Tibial artery (tissue), 4 donors: ENCODE measurements at regions not wholly inside any gene's neighbourhood (a gene's known extent, or its start where the extent isn't known, plus 50 kb on each side); places are given as distances from the start of the nearest gene placed in this dataset.

Experiments
- DNase-seq, 2 donors: peaks; one replicate each; pipeline ENCODE4 v3.0.0-alpha.2; 2019
- H3K27ac ChIP-seq, 2 donors: fragments of 200-600 bp; sonication (generic) in 1 of 2; 1 replicate in 1 of 2; 2 replicates in 1 of 2; pipeline ENCODE4 v1.5.1; 2018 to 2019; ENCODE audit warnings: mild to moderate bottlenecking in 1 of 2
- H3K27me3 ChIP-seq, 2 donors: fragments of 200-600 bp; sonication (generic) in 1 of 2; one replicate each; pipeline versions ENCODE4 v1.5.1 to v1.6.0; 2016 to 2019
- H3K36me3 ChIP-seq, 3 donors: fragments of 200-600 bp; sonication (generic) in 2 of 3; one replicate each; pipeline ENCODE4 v1.5.1; 2016 to 2019; ENCODE audit warnings: mild to moderate bottlenecking in 2 of 3
- H3K4me1 ChIP-seq, 4 donors: fragments of 200-600 bp; sonication (generic) in 2 of 4; 1 replicate in 3 of 4; 2 replicates in 1 of 4; pipeline ENCODE4 v1.5.1; 2016 to 2019
- H3K4me3 ChIP-seq, 2 donors: fragments of 200-600 bp; sonication (generic) in 1 of 2; 1 replicate in 1 of 2; 2 replicates in 1 of 2; pipeline ENCODE4 v1.5.1; 2018 to 2019; ENCODE audit warnings: mild to moderate bottlenecking in 2 of 2
- H3K9me3 ChIP-seq, 3 donors: fragments of 200-600 bp; sonication (generic) in 1 of 3; one replicate each; pipeline ENCODE4 v1.5.1; 2016 to 2019
- CTCF ChIP-seq, 2 experiments: fragments of 200-600 bp in 1 of 2; fragments of 450-650 bp in 1 of 2; IDR thresholded peaks; one replicate each; pipeline ENCODE4 v1.5.1; 2017 to 2019; ENCODE audit warnings: antibody characterized with exemption in 2 of 2, mild to moderate bottlenecking in 1 of 2, moderate library complexity in 1 of 2
- intact Hi-C: fragments of 100-400 bp; cut with DNase I; formaldehyde crosslinking; loops from one replicate; pipeline ENCODE4 v1.15.0; 2023; ENCODE audit warnings: low total_unique reads

GRCh38 chr4:30614771-30615170 is 105.4 kb upstream of the PCDH7 start:
- Histone ChIP-seq H3K9me3 (no peaks in the 10 kb centered on the region), H3K4me1 (no peaks in the 10 kb centered on the region), H3K36me3 (no peaks in the 10 kb centered on the region), H3K27me3 (no peaks in the 10 kb centered on the region), H3K27ac (no peak overlapping the region), H3K4me3 (no peak overlapping the region)
- no peak for TF ChIP-seq CTCF (IDR thresholded peaks at IDR 0.05)
- no peak for DNase-seq
- intact Hi-C loops: no loop called here

- Histone ChIP-seq H3K36me3 (no peaks in the 10 kb centered on the region), H3K27ac (no peak overlapping the region), H3K4me1 (no peaks in the 10 kb centered on the region), H3K4me3 (no peak overlapping the region), H3K9me3 (no peaks in the 10 kb centered on the region), H3K27me3 (no peaks in the 10 kb centered on the region)
- no peak for DNase-seq
- TF ChIP-seq CTCF (IDR thresholded peaks at IDR 0.05): no peak
- intact Hi-C loops: no loop called here
Observed at GRCh38 chr4:30616942-30617646, 103.1 kb upstream of the PCDH7 start.

GRCh38 chr4:30617836-30618235 is 102.3 kb upstream of the PCDH7 start:
- no peaks in the 10 kb centered on the region for H3K27me3 ChIP-seq
- H3K4me3 ChIP-seq: no peak overlapping the region
- no peaks in the 10 kb centered on the region for H3K9me3 ChIP-seq
- H3K4me1 ChIP-seq: no peaks in the 10 kb centered on the region
- intact Hi-C loops: no loop called here
- no peak for DNase-seq
- H3K27ac ChIP-seq: no peak overlapping the region
- no peak for TF ChIP-seq CTCF (IDR thresholded peaks at IDR 0.05)
- no peaks in the 10 kb centered on the region for H3K36me3 ChIP-seq

- H3K27ac ChIP-seq: no peak overlapping the region
- intact Hi-C loops: no loop called here
- H3K27me3 ChIP-seq: no peaks in the 10 kb centered on the region
- no peaks in the 10 kb centered on the region for H3K4me1 ChIP-seq
- H3K36me3 ChIP-seq: no peaks in the 10 kb centered on the region
- DNase-seq: no peak
- no peak for TF ChIP-seq CTCF (IDR thresholded peaks at IDR 0.05)
- H3K9me3 ChIP-seq: no peaks in the 10 kb centered on the region
- no peak overlapping the region for H3K4me3 ChIP-seq
Observed at GRCh38 chr4:30619679-30620078, 100.5 kb upstream of the PCDH7 start.

GRCh38 chr4:30620711-30621110 is 99.5 kb upstream of the PCDH7 start:
- Histone ChIP-seq H3K27me3 (no peaks in the 10 kb centered on the region), H3K9me3 (no peaks in the 10 kb centered on the region), H3K36me3 (no peaks in the 10 kb centered on the region), H3K4me3 (no peak overlapping the region), H3K27ac (no peak overlapping the region), H3K4me1 (no peaks in the 10 kb centered on the region)
- intact Hi-C loops: no loop called here
- no peak for TF ChIP-seq CTCF (IDR thresholded peaks at IDR 0.05)
- no peak for DNase-seq

- intact Hi-C loops: no loop called here
- no peak for TF ChIP-seq CTCF (IDR thresholded peaks at IDR 0.05)
- no peak for DNase-seq
- H3K36me3 ChIP-seq: no peaks in the 10 kb centered on the region
- H3K9me3 ChIP-seq: no peaks in the 10 kb centered on the region
- no peaks in the 10 kb centered on the region for H3K4me1 ChIP-seq
- no peak overlapping the region for H3K4me3 ChIP-seq
- H3K27me3 ChIP-seq: no peaks in the 10 kb centered on the region
- H3K27ac ChIP-seq: no peak overlapping the region
Observed at GRCh38 chr4:30630431-30630830, 89.7 kb upstream of the PCDH7 start.
